PC-3 (cell line): ENCODE measurements at regions not wholly inside any gene's neighbourhood (a gene's known extent, or its start where the extent isn't known, plus 50 kb on each side); places are given as distances from the start of the nearest gene placed in this dataset.
"Not testable (repeated sequence)": the region's sequence is repeated elsewhere in the genome, so short reads cannot be mapped to it uniquely, and the experiment has no call there.

Experiments used
- ATAC-seq: fragments of 200-7000 bp; cut with Tn5 transposase; 2 replicates; pipeline ENCODE4 v1.9.1; 2020; ENCODE audit warnings: mild to moderate bottlenecking, moderate library complexity
- BruUV-seq: library from RNA; stranded (reverse); fragments of 400-500 nt; replicated peaks from 2 replicates; lab custom pipeline; 2021; lab: Mats Ljungman, UMichigan
- CTCF ChIA-PET: fragments of 300-600 bp; sonication (Branson Sonifier 250); formaldehyde crosslinking; loops from one replicate; lab custom pipeline; 2022; ENCODE audit warnings: antibody characterized with exemption; lab: Charles Lee
- POLR2A ChIA-PET: fragments of 300-600 bp; sonication (Branson Sonifier 250); formaldehyde crosslinking; loops from one replicate; lab custom pipeline; 2022; ENCODE audit warnings: antibody characterized with exemption; ENCODE audit not compliant: unreplicated experiment; lab: Charles Lee
- DNase-seq: peaks from one replicate; pipeline ENCODE4 v3.0.0-alpha.2; 2015
- H2AFZ ChIP-seq: fragments of 300-600 bp; sonication (generic); 2 replicates; pipeline ENCODE4 v1.6.0; 2016; ENCODE audit warnings: antibody characterized with exemption, low read length
- H3F3A ChIP-seq: fragments of 300-600 bp; sonication (generic); one replicate; pipeline ENCODE4 v1.6.0; 2017; ENCODE audit warnings: antibody characterized with exemption, low read length, control low read depth, mild to moderate bottlenecking; ENCODE audit not compliant: unreplicated experiment
- H3K27ac ChIP-seq: fragments of 300-600 bp; sonication (generic); 2 replicates; pipeline ENCODE4 v1.5.1; 2016; ENCODE audit warnings: mild to moderate bottlenecking, low read length
- H3K27me3 ChIP-seq: fragments of 300-600 bp; sonication (generic); 2 replicates; pipeline ENCODE4 v1.6.1; 2016; ENCODE audit warnings: low read length, mixed read lengths
- H3K36me3 ChIP-seq: fragments of 300-600 bp; sonication (generic); 2 replicates; pipeline ENCODE4 v1.6.1; 2016; ENCODE audit warnings: low read depth, mixed run types, low read length, mixed read lengths
- H3K4me1 ChIP-seq: fragments of 300-600 bp; sonication (generic); 2 replicates; pipeline ENCODE4 v1.5.1; 2016; ENCODE audit warnings: low read length; ENCODE audit not compliant: insufficient read depth
- H3K4me2 ChIP-seq: fragments of 300-600 bp; sonication (generic); 2 replicates; pipeline ENCODE4 v1.6.0; 2016; ENCODE audit warnings: low read length
- H3K4me3 ChIP-seq: fragments of 300-600 bp; sonication (generic); 2 replicates; pipeline ENCODE4 v1.5.1; 2016; ENCODE audit warnings: mild to moderate bottlenecking, low read length, mixed read lengths
- H3K79me2 ChIP-seq: fragments of 300-600 bp; sonication (generic); 2 replicates; pipeline ENCODE4 v1.6.1; 2017; ENCODE audit warnings: low read length, mixed read lengths
- H3K9ac ChIP-seq: fragments of 300-600 bp; sonication (generic); 2 replicates; pipeline ENCODE4 v1.6.0; 2016; ENCODE audit warnings: mild to moderate bottlenecking, low read length
- H3K9me2 ChIP-seq: fragments of 300-600 bp; sonication (generic); replicated peaks from 2 replicates; pipeline ENCODE4 v1.6.1; 2016; ENCODE audit warnings: mixed run types, low read length, mixed read lengths
- H3K9me3 ChIP-seq: fragments of 300-600 bp; sonication (generic); 2 replicates; pipeline ENCODE4 v1.6.1; 2016; ENCODE audit warnings: low read length, mixed read lengths
- H4K20me1 ChIP-seq: fragments of 300-600 bp; sonication (generic); 2 replicates; pipeline ENCODE4 v1.6.1; 2016; ENCODE audit warnings: low read length, mixed read lengths
- EZH2 ChIP-seq: fragments of 300-600 bp; sonication (generic); IDR thresholded peaks from one replicate; pipeline ENCODE4 v1.6.1; 2017; ENCODE audit warnings: antibody characterized with exemption, mild to moderate bottlenecking, low read length; ENCODE audit not compliant: unreplicated experiment
- EZH2phosphoT487 ChIP-seq: fragments of 300-600 bp; sonication (generic); IDR thresholded peaks from 2 replicates; pipeline ENCODE4 v1.6.1; 2018; ENCODE audit warnings: mild to moderate bottlenecking, antibody characterized with exemption, low read length, borderline replicate concordance
- intact Hi-C: fragments of 100-400 bp; cut with micrococcal nuclease; formaldehyde crosslinking; loops from 2 replicates; pipeline ENCODE4 v1.9.0; 2023
- TF ChIP-seq, protein P1 (sequence below): fragments of 300-600 bp; sonication (generic); conservative IDR thresholded peaks from 2 replicates; pipeline ENCODE4 v1.5.1; 2017; ENCODE audit warnings: antibody characterized with exemption, low read depth, mild to moderate bottlenecking, low read length

DNA sequence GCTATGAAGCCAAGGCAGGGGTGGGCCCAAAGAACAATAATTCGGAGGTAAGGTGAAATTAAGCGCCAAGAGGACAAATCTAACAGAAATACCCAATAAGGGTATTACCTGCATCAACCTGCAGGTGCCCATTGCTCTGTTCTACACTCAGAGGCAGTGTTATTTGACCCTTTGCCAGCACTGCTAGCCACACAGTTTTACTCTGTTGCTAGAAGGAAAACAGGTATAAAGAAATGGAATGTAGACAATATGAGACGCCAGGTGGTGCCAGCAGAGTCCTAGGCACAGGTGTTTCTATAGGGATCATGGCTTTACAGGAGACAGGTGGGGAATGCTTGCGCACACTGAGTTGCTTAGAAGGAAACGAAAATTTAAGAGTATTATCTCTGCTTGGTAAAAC lies 201.3 kb downstream of the HTR1A start:
- H3F3A ChIP-seq: no peaks in the 10 kb centered on the region
- BruUV-seq: no TSS peak
- CTCF ChIA-PET: no interaction called here

DNA sequence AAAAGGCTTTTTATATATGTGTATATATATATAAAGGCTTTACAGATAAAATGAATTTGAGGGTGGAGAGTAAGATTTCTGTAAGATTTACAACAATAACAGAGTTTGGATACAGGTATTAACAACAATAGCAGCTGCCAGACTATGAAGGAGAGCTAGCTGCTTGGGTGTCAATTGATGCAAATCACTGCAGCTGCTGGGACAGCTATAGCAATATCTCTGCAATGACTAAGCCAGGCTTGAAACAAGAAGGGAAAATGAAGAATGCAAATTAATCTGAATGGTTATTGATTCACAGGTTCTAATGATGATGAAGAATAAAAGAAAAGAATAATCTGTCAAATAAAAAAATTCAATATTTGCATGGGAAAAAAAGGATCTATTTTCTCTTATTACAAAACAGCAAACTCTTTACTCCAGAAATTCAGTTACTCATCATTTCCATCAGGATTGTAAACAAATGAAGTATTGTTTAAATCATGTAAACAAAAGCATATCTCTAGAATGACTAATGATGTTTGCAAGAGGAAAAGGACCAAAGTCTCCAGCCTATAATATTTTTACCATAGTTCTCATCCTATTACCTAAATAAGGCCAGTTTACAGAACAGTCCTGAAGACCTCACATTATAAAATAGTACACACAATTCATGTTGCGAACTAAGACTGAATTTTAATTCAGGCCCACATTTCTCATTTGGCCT lies 219.0 kb downstream of the HTR1A start:
- ATAC-seq (peak; percentile 93), DNase-seq (peak; percentile 53)
- ChIA-PET CTCF (no interaction called here), POLR2A (no interaction called here)
- BruUV-seq: no TSS peak
- Histone ChIP-seq H3K27ac (peak overlapping the region; percentile 29; the same call in 1 of the 2 replicates), H3K9me2 (no peaks in the 10 kb centered on the region), H3F3A (no peaks in the 10 kb centered on the region), H3K4me2 (no peak overlapping the region), H3K9me3 (no peaks in the 10 kb centered on the region), H2AFZ (no peak overlapping the region), H4K20me1 (no peaks in the 10 kb centered on the region), H3K4me3 (no peak overlapping the region), H3K9ac (no peak overlapping the region), H3K79me2 (no peaks in the 10 kb centered on the region), H3K36me3 (no peaks in the 10 kb centered on the region), H3K4me1 (0 out of 2 replicates have a peak, but pooled peaks cover 3% of the 10 kb centered on the region), H3K27me3 (no peaks in the 10 kb centered on the region)
- intact Hi-C loops: no loop called here
- TF ChIP-seq, protein P1, sequence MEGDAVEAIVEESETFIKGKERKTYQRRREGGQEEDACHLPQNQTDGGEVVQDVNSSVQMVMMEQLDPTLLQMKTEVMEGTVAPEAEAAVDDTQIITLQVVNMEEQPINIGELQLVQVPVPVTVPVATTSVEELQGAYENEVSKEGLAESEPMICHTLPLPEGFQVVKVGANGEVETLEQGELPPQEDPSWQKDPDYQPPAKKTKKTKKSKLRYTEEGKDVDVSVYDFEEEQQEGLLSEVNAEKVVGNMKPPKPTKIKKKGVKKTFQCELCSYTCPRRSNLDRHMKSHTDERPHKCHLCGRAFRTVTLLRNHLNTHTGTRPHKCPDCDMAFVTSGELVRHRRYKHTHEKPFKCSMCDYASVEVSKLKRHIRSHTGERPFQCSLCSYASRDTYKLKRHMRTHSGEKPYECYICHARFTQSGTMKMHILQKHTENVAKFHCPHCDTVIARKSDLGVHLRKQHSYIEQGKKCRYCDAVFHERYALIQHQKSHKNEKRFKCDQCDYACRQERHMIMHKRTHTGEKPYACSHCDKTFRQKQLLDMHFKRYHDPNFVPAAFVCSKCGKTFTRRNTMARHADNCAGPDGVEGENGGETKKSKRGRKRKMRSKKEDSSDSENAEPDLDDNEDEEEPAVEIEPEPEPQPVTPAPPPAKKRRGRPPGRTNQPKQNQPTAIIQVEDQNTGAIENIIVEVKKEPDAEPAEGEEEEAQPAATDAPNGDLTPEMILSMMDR: no peak
- no peak for TF ChIP-seq EZH2

More for the DNA sequence above, 201.3 kb downstream of the HTR1A start:
- Histone ChIP-seq H3K27me3 (no peaks in the 10 kb centered on the region), H3K4me2 (no peak overlapping the region), H3K36me3 (no peaks in the 10 kb centered on the region), H3K27ac (no peak overlapping the region), H3K9me3 (no peaks in the 10 kb centered on the region), H3K79me2 (no peaks in the 10 kb centered on the region), H3K9ac (no peak overlapping the region), H3K4me3 (no peak overlapping the region), H2AFZ (no peak overlapping the region), H3K9me2 (no peaks in the 10 kb centered on the region), H3K4me1 (no peaks in the 10 kb centered on the region), H4K20me1 (no peaks in the 10 kb centered on the region)
- ATAC-seq: no peak
- POLR2A ChIA-PET: no interaction called here
- intact Hi-C loops: no loop called here
- no peak for DNase-seq
- TF ChIP-seq EZH2: no peak
- TF ChIP-seq, protein P1: no peak
- TF ChIP-seq EZH2phosphoT487: no peak

DNA sequence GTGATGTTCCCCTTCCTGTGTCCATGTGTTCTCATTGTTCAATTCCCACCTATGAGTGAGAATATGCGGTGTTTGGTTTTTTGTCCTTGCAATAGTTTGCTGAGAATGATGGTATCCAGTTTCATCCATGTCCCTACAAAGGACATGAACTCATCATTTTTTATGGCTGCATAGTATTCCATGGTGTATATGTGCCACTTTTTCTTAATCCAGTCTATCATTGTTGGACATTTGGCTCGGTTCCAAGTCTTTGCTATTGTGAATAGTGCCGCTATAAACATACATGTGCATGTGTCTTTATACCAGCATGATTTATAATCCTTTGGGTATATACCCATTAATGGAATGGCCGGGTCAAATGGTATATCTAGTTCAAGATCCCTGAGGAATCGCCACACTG lies 229.4 kb downstream of the HTR1A start:
- H3K79me2 ChIP-seq, H3K4me2 ChIP-seq, H3K9me2 ChIP-seq, BruUV-seq, H3K27me3 ChIP-seq, H4K20me1 ChIP-seq, H3K27ac ChIP-seq, H3F3A ChIP-seq, H3K9ac ChIP-seq, H2AFZ ChIP-seq, H3K4me1 ChIP-seq, DNase-seq, CTCF ChIA-PET, POLR2A ChIA-PET, ATAC-seq, H3K9me3 ChIP-seq, intact Hi-C loops, H3K36me3 ChIP-seq, H3K4me3 ChIP-seq: not testable (repeated sequence)
